SH-SY5Y (cell line): ENCODE measurements at regions not wholly inside any gene's neighbourhood (a gene's known extent, or its start where the extent isn't known, plus 50 kb on each side); places are given as distances from the start of the nearest gene placed in this dataset.

ENCODE experiments used
- GATA2 ChIP-seq: IDR thresholded peaks from 2 replicates; pipeline ENCODE4 v1.6.1; 2011; ENCODE audit warnings: mild to moderate bottlenecking, low read depth, low read length
- GATA3 ChIP-seq: IDR thresholded peaks from 2 replicates; pipeline ENCODE4 v1.6.1; 2011; ENCODE audit warnings: low read depth, mild to moderate bottlenecking, low read length, moderate library complexity

- TF ChIP-seq GATA2 (no peak), GATA3 (no peak)
These were observed 302.8 kb upstream of the TBC1D5 start for GRCh38 chr3:18044971-18045880.

- TF ChIP-seq GATA3 (no peak), GATA2 (no peak)
These were observed 301.8 kb upstream of the TBC1D5 start for GRCh38 chr3:18044191-18044590.

DNA sequence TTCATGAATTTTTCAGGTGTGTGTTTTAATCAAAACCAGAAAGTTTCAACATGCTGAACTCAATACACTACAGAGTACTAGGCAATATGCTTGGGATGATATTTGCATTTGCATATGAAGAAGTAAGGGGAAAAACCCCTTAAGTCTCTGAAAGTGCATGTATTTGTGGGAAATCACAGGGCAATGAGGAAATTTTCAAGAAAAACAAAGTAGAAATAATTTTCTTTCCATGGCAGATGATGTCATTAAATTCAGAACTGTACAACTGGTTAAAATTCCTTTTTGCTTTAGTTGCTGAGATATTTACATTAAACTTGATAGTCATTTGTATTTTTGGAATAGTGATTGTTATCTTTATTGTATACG is 294.0 kb upstream of the TBC1D5 start:
- TF ChIP-seq GATA3 = no peak
- no peak for TF ChIP-seq GATA2

GRCh38 chr3:18035641-18036449 is 293.4 kb upstream of the TBC1D5 start:
- no peak for TF ChIP-seq GATA2
- no peak for TF ChIP-seq GATA3

- no peak for TF ChIP-seq GATA2
These were observed 291.2 kb upstream of the TBC1D5 start for GRCh38 chr3:18033581-18034108.

DNA sequence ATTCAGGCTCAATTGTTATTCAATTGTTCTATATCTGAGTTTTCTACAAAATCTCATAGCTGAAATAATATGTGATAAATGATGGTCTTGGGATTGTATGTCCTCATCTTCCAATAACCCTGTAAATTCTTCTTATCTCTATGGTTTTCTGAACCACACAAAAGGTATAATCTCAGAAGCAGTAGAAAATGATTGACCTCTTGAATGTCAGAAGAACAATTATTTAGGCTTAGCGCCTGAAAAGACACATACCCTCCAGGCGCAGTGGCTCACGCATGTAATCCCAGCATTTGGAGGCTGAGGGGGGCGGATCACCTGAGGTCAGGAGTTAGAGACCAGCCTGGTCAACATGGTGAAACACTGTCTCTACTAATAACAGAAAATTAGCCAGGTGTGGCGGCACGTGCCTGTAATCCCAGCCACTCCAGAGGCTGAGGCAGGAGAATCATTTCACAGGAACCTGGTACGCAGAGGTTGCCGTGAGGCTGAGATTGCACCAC is 288.0 kb upstream of the TBC1D5 start:
- TF ChIP-seq GATA2 (no peak), GATA3 (no peak)

- TF ChIP-seq GATA2 (no peak), GATA3 (no peak)
These were observed 284.9 kb upstream of the TBC1D5 start for GRCh38 chr3:18027161-18027939.

GRCh38 chr3:18024715-18025114 is 282.3 kb upstream of the TBC1D5 start:
- TF ChIP-seq GATA2 = no peak
- TF ChIP-seq GATA3 = no peak

GRCh38 chr3:18019161-18019495 is 276.7 kb upstream of the TBC1D5 start:
- no peak for TF ChIP-seq GATA3
- TF ChIP-seq GATA2 = no peak

- TF ChIP-seq GATA3 (no peak), GATA2 (no peak)
These were observed 276.2 kb upstream of the TBC1D5 start for GRCh38 chr3:18018491-18019160.

GRCh38 chr3:18016366-18016765 is 273.9 kb upstream of the TBC1D5 start:
- TF ChIP-seq GATA3 = no peak
- TF ChIP-seq GATA2 = no peak

GRCh38 chr3:18012933-18013332 is 270.5 kb upstream of the TBC1D5 start:
- no peak for TF ChIP-seq GATA3
- no peak for TF ChIP-seq GATA2

GRCh38 chr3:18012436-18012835 is 270.0 kb upstream of the TBC1D5 start:
- no peak for TF ChIP-seq GATA3
- no peak for TF ChIP-seq GATA2

- no peak for TF ChIP-seq GATA3
- no peak for TF ChIP-seq GATA2
These were observed 269.0 kb upstream of the TBC1D5 start for GRCh38 chr3:18011387-18011786.
